HG03103 (cell line): ENCODE measurements at regions not wholly inside any gene's neighbourhood (a gene's known extent, or its start where the extent isn't known, plus 50 kb on each side); places are given as distances from the start of the nearest gene placed in this dataset.

Experiments
- ATAC-seq: cut with Tn5 transposase; IDR thresholded peaks from one replicate; pipeline ENCODE4 v1.9.1; 2021; ENCODE audit warnings: low read depth; ENCODE audit not compliant: unreplicated experiment

- no peak for ATAC-seq
Measured at GRCh38 chr21:19557046-19557445, 1153.5 kb upstream of the TMPRSS15 start.

DNA sequence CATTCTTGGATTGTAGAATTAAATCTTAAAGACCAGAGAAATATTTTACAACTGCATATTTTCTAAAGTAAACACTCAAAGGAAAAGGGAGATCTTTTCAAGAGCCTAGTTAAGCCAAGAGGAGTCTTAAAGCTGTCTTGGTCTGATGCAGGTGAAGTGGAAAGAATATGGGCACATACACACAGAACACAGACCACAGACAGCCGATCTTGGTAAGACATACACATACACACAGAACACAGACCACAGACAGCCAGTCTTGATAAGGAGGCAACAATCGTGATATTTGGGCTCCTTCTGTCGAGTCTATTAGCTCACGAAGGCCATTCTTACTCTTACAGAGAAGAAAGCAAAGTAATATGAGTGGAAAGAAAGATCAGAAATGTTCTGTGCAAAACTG lies 1153.9 kb upstream of the TMPRSS15 start:
- no peak for ATAC-seq

DNA sequence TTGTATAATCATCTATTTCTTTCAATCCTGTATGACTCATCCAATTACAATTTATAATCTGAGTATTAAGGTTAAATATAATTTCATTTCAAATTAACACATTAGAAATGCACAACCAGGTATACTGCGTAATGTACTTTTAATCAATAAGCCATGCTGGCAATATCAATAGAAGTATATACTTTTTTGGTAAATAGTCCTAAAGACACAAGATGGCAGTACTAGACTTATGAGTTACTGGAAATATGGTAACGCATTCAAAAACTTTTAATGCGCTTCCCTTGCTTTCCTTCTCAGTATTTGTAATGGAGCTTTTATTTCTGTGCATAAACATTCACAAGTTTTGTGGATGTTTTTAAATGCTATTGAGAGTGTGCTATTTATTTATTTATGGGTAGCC lies 1162.0 kb upstream of the TMPRSS15 start:
- no peak for ATAC-seq

DNA sequence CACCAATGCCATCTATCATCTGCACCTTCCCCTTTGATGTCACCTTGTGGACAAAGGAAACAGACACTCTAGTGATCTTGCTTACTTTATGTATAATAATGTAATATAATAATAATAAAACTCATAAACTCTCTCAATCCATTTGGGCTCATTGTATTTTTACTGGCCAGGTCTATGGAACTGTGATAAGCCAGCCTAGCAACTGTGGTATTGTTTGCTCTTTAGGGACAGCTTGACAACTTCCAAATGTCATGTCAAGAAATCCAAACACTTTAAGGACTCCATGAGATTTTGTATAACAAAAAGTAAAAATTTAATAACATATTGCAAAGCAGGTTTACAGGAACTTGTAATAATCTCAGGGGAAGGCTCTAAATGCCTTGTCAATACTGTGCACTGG lies 1163.4 kb upstream of the TMPRSS15 start:
- ATAC-seq = no peak

- no peak for ATAC-seq
Measured at GRCh38 chr21:19577381-19577780, 1173.8 kb upstream of the TMPRSS15 start.

DNA sequence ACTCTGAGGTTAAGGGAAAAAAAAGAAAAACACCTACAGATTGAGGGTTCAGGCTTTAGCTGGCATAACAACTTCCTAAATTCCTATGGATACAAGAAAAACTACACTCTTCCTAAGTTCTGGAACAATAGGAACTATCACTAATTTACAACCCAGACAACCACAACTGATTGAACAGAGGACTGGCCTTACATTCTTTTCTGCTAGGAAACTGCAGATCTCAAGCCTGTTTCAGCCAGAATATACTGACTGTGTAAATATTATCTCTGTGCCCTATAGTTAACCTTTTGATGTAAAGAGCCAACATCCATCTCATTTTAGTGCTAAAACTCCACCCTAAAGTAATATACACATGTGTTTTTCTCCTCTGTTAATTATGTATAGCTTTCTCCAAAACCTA lies 1186.5 kb upstream of the TMPRSS15 start:
- no peak for ATAC-seq

- no peak for ATAC-seq
Measured at GRCh38 chr21:19603011-19603593, 1199.5 kb upstream of the TMPRSS15 start.

- no peak for ATAC-seq
Measured at GRCh38 chr21:19608101-19608621, 1204.6 kb upstream of the TMPRSS15 start.

- no peak for ATAC-seq
Measured at GRCh38 chr21:19609611-19610010, 1206.0 kb upstream of the TMPRSS15 start.

GRCh38 chr21:19621837-19622496 lies 1218.4 kb upstream of the TMPRSS15 start:
- ATAC-seq = no peak

GRCh38 chr21:19640964-19641363 lies 1237.4 kb upstream of the TMPRSS15 start:
- ATAC-seq = no peak

DNA sequence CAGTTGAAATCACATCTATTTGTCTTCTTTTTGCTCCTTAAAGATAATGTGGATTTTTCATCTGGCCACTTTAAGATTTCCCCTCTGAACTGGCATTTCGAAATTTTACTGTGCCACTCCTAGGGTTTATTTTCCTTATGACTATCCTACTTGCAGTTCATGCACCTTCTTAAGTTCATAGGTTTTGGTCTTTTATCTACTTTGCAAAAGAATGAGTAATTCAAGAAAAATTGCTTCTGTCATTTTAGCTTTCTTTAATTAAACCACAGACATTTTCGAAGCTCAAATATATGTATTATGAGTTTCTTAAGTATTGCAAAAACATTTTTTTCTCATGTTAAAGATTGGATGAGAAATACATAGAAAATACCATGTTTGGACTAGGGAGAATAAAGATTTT lies 1244.8 kb upstream of the TMPRSS15 start:
- no peak for ATAC-seq

DNA sequence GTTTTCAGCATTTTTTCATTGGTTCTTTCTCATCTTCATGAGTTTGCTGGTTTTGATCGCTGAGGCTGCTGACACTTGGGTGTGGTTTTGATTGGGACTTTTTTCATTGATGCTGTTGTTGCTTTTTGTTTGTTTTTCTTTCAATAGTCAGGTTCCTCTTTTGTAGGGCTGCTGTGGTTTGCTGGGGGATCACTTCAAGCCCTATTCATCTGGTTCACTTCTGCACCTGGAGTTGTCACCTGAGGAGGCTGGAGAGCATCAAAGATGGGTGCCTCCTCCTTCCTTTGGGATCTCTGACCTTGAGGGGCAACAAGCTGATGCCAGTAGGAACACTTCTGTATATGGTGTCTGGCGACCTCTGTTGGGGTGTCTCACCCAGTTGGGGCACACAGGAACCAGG lies 1279.9 kb upstream of the TMPRSS15 start:
- no peak for ATAC-seq

- ATAC-seq = no peak
Measured at GRCh38 chr21:19684328-19684727, 1280.7 kb upstream of the TMPRSS15 start.

GRCh38 chr21:19692231-19692630 lies 1288.6 kb upstream of the TMPRSS15 start:
- ATAC-seq = no peak

DNA sequence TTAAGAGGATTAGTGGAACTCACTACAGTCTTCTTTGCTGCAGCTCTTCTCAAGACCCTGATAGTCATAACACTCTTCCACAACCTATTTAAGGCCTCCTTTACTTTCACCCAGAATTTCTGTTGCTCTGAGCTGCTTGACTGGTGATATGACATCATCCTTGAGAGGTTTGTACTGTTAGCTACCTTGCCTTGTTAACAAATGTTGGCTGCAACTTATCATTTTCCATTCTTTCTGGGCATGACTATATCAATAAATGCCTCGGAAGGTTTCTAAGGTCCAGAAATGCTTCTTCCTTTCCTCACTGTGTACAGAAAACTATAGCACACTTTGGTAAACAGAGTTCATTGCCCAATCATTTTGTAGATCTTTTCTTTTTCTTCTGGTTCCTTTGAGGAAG lies 1292.2 kb upstream of the TMPRSS15 start:
- ATAC-seq = no peak

GRCh38 chr21:19700476-19700875 lies 1296.9 kb upstream of the TMPRSS15 start:
- no peak for ATAC-seq

GRCh38 chr21:19702726-19703125 lies 1295.5 kb upstream of the NCAM2 start:
- no peak for ATAC-seq

GRCh38 chr21:19704832-19705231 lies 1293.4 kb upstream of the NCAM2 start:
- ATAC-seq = no peak

DNA sequence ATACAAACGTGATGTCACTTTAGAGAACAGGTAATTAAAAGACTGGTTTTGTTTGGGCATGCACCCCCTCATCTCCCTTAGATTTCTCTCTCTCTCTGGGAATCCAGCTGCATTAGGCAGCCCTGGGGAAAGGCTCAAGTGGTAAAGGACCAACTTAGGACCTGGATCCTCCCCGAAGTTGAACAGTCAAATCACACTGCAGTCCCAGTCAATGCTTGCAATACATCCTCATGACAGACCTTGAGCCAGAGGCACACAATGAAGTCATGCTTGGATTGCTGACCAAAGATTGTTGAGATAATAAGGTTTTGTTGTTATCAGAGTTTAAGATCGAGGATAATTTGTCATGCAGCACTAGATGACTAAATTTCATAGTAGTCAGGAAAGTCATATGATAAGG lies 1285.8 kb upstream of the NCAM2 start:
- no peak for ATAC-seq

DNA sequence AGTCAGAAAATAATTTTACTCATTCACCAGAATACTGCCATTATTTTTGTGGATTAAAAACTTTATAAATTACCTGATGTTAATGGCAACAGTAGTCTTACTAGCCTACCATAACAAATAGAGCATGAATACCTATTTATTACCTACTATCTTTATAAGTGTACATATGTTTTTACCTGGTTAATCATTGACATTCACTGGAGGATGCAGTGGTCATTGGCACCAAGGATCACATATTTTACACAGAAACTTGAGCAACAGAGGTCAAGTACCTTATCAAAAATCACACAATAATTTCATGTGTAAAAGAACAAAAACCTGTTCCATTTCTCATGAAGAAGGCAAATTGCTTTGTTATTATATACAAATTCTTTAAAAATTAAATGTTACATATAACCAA lies 1284.9 kb upstream of the NCAM2 start:
- no peak for ATAC-seq

GRCh38 chr21:19724081-19724480 lies 1274.1 kb upstream of the NCAM2 start:
- no peak for ATAC-seq
